ENCODE measurements at regions not wholly inside any gene's neighbourhood (a gene's known extent, or its start where the extent isn't known, plus 50 kb on each side); places are given as distances from the start of the nearest gene placed in this dataset.
"Not testable (repeated sequence)": the region's sequence is repeated elsewhere in the genome, so short reads cannot be mapped to it uniquely, and the experiment has no call there.

GRCh38 chr2:87409601-87410000 is 338.3 kb upstream of the PLGLB2 start:
- not testable (repeated sequence) for DNase-seq (ENCODE audit: low read depth)

DNA sequence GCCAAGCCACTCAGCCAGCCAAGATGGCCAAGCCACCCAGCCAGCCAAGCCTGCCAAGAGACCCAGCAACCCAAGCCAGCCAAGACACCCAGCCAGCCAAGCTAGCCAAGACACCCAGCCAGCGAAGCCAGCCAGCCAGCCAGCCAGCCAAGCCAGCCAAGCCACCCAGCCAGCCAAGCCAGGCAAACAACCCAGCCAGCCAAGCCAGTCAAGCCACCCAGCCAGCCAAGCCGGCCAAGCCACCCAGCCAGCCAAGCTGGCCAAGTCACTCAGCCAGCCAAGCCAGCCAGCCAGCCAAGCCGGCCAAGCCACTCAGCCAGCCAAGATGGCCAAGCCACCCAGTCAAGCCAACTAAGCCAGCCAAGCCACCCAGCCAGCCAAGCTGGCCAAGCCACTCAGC is 337.5 kb upstream of the PLGLB2 start:
- DNase-seq (ENCODE audit: low read depth): not testable (repeated sequence)

DNA sequence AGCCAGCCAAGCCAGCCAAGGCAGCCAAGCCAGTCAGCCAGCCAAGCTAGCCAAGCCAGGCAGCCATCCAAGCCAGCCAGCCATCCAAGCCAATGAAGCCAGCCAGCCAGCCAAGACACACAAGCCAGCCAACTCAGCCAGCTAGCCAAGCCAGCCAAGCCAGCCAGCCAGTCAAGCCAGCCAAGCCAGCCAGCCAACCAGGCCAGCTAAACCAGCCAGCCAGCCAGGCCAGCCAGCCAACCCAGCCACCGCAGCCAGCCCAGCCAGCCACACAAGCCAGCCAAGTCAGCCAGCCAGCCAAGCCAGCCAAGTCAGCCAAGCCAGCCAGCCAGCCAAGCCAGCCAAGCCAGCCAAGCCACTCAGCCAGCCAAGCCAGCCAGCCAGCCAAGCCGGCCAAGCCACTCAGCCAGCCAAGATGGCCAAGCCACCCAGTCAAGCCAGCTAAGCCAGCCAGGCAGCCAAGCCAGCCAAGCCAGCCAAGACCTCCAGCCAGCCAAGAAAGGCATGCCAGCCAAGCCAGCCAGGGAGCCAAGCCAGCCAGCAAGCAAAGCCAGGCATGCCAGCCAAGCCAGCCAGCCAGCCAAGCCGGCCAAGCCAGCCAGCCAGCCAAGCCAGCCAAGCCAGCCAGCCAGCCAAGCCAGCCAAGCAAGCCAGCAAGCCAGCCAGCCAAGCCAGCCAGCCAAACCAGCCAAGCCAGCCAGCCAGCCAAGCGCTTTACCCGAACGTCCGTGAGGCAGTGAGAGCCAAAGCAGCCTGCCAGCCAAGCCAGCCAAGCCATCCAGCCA is 335.7 kb upstream of the PLGLB2 start:
- not testable (repeated sequence) for DNase-seq (ENCODE audit: low read depth)

- DNase-seq (ENCODE audit: low read depth): not testable (repeated sequence)
Observed at GRCh38 chr2:87414331-87414730, 333.6 kb upstream of the PLGLB2 start.

DNA sequence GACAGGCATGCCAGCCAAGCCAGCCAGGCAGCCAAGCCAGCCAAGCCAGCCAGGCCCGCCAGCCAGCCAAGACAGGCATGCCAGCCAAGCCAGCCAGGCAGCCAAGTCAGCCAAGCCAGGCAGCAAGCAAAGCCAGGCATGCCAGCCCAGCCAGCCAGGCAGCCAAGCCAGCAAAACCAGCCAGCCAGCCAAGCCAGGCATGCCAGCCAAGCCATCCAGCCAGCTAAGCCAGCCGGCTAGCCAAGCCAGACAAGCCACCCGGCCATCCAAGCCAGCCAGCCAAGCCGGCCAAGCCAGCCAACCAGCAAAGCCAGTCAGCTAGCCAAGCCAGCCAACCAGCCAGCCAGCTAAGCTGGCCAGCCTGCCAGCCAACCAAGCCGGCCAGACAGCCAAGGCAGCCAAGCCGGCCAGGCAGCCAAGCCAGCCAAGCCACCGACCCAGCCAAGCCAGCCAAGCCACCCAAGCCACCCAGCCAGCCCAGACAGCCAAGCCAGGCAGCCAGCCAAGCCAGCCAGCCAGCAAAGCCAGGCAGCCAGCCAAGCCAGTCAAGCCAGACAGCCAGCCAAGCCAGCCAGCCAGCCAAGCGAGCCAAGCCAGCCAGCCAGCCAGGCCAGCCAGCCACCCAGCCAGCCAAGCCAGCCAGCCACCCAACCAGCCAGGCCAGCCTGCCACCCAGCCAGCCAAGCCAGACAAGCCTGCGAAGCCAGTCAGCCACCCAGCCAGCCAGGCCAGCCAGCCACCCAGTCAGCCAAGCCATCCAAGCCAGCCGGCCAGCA is 332.9 kb upstream of the PLGLB2 start:
- DNase-seq (ENCODE audit: low read depth): not testable (repeated sequence)

DNA sequence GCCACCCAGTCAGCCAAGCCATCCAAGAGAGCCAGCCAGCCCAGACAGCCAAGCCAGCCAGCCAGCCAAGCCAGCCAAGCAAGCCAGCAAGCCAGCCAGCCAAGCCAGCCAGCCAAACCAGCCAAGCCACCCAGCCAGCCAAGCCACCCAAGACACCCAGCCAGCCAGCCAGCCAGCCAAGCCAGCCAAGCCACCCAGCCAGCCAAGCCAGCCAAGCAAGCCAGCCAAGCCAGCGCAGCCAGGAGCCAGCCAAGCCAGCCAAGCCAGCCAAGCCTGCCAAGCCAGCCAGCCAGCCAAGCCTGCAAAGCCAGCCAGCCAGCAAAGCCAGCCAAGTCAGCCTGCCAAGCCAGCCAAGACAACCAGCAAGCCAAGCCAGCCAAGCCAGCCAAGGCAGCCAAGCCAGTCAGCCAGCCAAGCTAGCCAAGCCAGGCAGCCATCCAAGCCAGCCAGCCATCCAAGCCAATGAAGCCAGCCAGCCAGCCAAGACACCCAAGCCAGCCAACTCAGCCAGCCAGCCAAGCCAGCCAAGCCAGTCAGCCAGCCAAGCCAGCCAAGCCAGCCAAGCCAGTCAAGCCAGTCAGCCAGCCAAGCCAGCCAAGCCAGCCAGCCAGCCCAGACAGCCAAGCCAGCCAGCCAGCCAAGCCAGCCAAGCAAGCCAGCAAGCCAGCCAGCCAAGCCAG is 332.2 kb upstream of the PLGLB2 start:
- not testable (repeated sequence) for DNase-seq (ENCODE audit: low read depth)

DNA sequence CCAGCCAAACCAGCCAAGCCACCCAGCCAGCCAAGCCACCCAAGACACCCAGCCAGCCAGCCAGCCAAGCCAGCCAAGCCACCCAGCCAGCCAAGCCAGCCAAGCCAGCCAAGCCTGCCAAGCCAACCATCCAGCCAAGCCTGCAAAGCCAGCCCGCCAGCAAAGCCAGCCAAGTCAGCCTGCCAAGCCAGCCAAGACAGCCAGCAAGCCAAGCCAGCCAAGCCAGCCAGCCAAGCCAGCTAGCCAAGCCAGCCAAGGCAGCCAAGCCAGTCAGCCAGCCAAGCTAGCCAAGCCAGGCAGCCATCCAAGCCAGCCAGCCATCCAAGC is 331.7 kb upstream of the PLGLB2 start:
- DNase-seq (ENCODE audit: low read depth): not testable (repeated sequence)

- not testable (repeated sequence) for DNase-seq (ENCODE audit: low read depth)
Observed at GRCh38 chr2:87417147-87417546, 330.7 kb upstream of the PLGLB2 start.

- not testable (repeated sequence) for DNase-seq (ENCODE audit: low read depth)
Observed at GRCh38 chr2:87417742-87418567, 329.9 kb upstream of the PLGLB2 start.

GRCh38 chr2:87418823-87419822 is 328.8 kb upstream of the PLGLB2 start:
- not testable (repeated sequence) for DNase-seq (ENCODE audit: low read depth)

- DNase-seq (ENCODE audit: low read depth): not testable (repeated sequence)
Observed at GRCh38 chr2:87419980-87420379, 327.9 kb upstream of the PLGLB2 start.

DNA sequence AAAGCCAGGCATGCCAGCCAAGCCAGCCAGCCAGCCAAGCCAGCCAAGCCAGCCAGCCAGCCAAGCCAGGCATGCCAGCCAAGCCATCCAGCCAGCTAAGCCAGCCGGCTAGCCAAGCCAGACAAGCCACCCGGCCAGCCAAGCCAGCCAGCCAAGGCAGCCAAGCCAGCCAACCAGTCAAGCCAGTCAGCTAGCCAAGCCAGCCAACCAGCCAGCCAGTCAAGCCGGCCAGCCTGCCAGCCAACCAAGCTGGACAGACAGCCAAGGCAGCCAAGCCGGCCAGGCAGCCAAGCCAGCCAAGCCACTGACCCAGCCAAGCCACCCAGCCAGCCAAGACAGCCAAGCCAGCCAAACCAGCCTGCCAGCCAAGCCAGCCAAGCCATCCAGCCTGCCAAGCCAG is 326.9 kb upstream of the PLGLB2 start:
- not testable (repeated sequence) for DNase-seq (ENCODE audit: low read depth)

DNA sequence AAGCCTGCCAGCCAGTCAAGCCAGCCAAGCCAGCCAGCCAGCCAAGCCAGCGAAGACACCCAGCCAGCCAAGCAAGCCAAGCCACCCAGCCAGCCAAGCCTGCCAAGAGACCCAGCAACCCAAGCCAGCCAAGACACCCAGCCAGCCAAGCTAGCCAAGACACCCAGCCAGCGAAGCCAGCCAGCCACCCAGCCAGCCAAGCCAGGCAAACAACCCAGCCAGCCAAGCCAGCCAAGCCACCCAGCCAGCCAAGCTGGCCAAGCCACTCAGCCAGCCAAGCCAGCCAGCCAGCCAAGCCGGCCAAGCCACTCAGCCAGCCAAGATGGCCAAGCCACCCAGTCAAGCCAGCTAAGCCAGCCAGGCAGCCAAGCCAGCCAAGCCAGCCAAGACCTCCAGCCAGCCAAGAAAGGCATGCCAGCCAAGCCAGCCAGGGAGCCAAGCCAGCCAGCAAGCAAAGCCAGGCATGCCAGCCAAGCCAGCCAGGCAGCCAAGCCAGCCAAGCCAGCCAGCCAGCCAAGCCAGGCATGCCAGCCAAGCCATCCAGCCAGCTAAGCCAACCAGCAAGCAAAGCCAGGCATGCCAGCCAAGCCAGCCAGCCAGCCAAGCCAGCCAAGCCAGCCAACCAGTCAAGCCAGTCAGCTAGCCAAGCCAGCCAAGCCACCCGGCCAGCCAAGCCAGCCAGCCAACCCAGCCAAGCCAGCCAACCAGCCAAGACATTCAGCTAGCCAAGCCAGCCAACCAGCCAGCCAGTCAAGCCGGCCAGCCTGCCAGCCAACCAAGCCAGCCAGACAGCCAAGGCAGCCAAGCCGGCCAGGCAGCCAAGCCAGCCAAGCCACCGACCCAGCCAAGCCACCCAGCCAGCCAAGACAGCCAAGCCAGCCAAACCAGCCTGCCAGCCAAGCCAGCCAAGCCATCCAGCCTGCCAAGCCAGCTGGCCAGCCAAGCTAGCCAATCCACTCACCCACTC is 323.8 kb upstream of the PLGLB2 start:
- not testable (repeated sequence) for DNase-seq (ENCODE audit: low read depth)

DNA sequence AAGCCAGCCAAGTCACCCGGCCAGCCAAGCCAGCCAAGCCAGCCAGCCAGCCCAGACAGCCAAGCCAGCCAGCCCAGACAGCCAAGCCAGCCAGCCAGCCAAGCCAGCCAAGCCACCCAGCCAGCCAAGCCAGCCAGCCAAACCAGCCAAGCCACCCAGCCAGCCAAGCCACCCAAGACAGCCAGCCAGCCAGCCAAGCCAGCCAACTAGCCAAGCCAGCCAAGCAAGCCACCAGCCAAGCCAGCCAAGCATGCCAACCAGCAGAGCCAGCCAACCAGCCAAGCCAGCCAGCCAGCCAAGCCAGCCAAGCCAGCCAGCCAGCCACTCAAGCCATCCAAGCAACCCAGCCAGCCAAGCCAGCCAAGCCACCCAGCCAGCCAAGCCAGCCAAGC is 323.1 kb upstream of the PLGLB2 start:
- not testable (repeated sequence) for DNase-seq (ENCODE audit: low read depth)

DNA sequence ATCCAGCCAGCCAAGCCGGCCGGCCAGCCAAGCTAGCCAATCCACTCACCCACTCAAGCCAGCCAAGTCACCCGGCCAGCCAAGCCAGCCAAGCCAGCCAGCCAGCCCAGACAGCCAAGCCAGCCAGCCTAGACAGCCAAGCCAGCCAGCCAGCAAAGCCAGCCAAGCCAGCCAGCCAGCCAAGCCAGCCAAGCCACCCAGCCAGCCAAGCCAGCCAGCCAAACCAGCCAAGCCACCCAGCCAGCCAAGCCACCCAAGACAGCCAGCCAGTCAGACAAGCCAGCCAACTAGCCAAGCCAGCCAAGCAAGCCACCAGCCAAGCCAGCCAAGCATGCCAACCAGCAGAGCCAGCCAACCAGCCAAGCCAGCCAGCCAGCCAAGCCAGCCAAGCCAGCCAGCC is 322.7 kb upstream of the PLGLB2 start:
- not testable (repeated sequence) for DNase-seq (ENCODE audit: low read depth)

GRCh38 chr2:87425717-87426116 is 322.2 kb upstream of the PLGLB2 start:
- not testable (repeated sequence) for DNase-seq (ENCODE audit: low read depth)

DNA sequence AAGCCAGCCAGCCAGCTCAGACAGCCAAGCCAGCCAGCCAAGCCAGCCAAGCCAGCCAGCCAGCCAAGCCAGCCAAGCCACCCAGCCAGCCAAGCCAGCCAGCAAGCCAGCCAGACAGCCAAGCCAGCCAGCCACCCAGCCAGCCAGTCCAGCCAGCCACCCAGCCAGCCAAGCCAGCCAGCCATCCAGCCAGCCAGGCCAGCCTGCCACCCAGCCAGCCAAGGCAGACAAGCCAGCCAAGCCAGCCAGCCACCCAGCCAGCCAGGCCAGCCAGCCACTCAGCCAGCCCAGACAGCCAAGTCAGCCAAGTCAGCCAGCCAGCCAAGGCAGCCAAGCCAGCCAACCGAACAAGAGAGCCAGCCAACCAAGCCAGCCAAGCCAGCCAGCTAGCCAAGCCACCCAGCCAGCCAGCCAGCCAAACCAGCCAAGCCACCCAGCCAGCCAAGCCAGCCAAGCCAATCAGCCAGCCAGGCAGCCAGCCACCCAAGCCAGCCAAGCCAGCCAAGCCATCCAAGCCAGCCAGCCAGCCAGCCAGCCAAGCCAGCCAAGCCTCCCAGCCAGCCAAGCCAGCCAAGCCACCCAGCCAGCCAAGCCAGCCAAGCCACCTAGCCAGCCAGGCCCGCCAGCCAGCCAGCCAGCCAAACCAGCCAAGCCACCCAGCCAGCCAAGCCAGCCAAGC is 319.3 kb upstream of the PLGLB2 start:
- DNase-seq (ENCODE audit: low read depth): not testable (repeated sequence)

DNA sequence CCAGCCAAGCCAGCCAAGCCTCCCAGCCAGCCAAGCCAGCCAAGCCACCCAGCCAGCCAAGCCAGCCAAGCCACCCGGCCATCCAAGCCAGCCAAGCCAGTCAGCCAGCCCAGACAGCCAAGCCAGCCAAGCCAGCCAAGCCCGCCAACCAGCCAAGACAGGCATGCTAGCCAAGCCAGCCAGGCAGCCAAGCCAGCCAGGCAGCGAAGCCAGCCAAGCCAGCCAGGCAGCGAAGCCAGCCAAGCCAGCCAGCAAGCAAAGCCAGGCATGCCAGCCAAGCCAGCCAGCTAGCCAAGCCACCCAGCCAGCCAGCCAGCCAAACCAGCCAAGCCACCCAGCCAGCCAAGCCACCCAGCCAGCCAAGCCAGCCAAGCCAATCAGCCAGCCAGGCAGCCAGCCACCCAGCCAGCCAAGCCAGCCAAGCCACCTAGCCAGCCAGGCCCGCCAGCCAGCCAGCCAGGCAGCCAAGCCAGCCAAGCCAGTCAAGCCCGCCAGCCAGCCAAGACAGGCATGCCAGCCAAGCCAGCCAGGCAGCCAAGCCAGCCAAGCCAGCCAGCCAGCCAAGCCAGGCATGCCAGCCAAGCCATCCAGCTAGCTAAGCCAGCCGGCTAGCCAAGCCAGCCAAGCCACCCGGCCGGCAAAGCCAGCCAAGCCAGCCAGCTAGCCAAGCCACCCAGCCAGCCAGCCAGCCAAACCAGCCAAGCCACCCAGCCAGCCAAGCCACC is 318.5 kb upstream of the PLGLB2 start:
- not testable (repeated sequence) for DNase-seq (ENCODE audit: low read depth)

All from Daoy (cell line).